Spleen (tissue), 11 donors: ENCODE measurements at regions not wholly inside any gene's neighbourhood (a gene's known extent, or its start where the extent isn't known, plus 50 kb on each side); places are given as distances from the start of the nearest gene placed in this dataset.

ENCODE experiments used
- DNase-seq: peaks from one replicate; pipeline ENCODE4 v3.0.0-alpha.2; 2020
- H3K27ac ChIP-seq, 8 donors: fragments of 200-600 bp; sonication (generic) in 7 of 8; 1 replicate in 4 of 8; 2 replicates in 4 of 8; pipeline versions ENCODE4 v1.5.0 to v1.8.0; 2016 to 2021; ENCODE audit warnings: inconsistent platforms in 4 of 8, mild to moderate bottlenecking in 4 of 8, moderate library complexity in 1 of 8
- H3K27me3 ChIP-seq, 7 donors: fragments of 200-600 bp; sonication (generic) in 6 of 7; replicated peaks in 1 of 7; 1 replicate in 4 of 7; 2 replicates in 3 of 7; pipeline versions ENCODE4 v1.5.0 to v1.8.0; 2016 to 2021; ENCODE audit warnings: inconsistent platforms in 3 of 7, mild to moderate bottlenecking in 1 of 7
- H3K36me3 ChIP-seq, 6 donors: fragments of 200-600 bp; sonication (generic) in 5 of 6; 1 replicate in 4 of 6; 2 replicates in 2 of 6; pipeline versions ENCODE4 v1.5.0 to v1.8.0; 2016 to 2021; ENCODE audit warnings: inconsistent platforms in 2 of 6
- H3K4me1 ChIP-seq, 6 donors: fragments of 200-600 bp; sonication (generic) in 5 of 6; 1 replicate in 3 of 6; 2 replicates in 3 of 6; pipeline versions ENCODE4 v1.5.0 to v1.8.0; 2016 to 2021; ENCODE audit warnings: inconsistent platforms in 3 of 6
- H3K4me3 ChIP-seq, 8 donors: fragments of 200-600 bp; sonication (generic) in 7 of 8; 1 replicate in 4 of 8; 2 replicates in 4 of 8; pipeline versions ENCODE4 v1.5.0 to v1.8.0; 2016 to 2021; ENCODE audit warnings: inconsistent platforms in 4 of 8, mild to moderate bottlenecking in 4 of 8, moderate library complexity in 2 of 8
- H3K9me3 ChIP-seq, 8 donors: fragments of 200-600 bp; sonication (generic) in 7 of 8; 1 replicate in 4 of 8; 2 replicates in 4 of 8; pipeline versions ENCODE4 v1.5.0 to v1.8.0; 2016 to 2021; ENCODE audit warnings: inconsistent platforms in 4 of 8
- POLR2A ChIP-seq, 3 donors: fragments of 450-650 bp; IDR thresholded peaks; one replicate each; pipeline ENCODE4 v1.5.1; 2017; ENCODE audit warnings: antibody characterized with exemption in 3 of 3, mild to moderate bottlenecking in 1 of 3
- POLR2AphosphoS5 ChIP-seq, 3 donors: sonication (generic); formaldehyde crosslinking; IDR thresholded peaks; one replicate each; pipeline ENCODE4 v1.5.1; 2017; ENCODE audit warnings: antibody characterized with exemption in 3 of 3
- WGBS, 5 donors: extraction: QIAGEN DNeasy Blood & Tissue Kit in 3 of 5; methylation state at CpG; one replicate each; pipeline versions ENCODE4 v1.1.5 to v1.1.7; 2013 to 2018; 5-methylcytosine and 5-hydroxymethylcytosine counted together
- intact Hi-C: fragments of 100-400 bp; cut with DNase I; formaldehyde crosslinking; loops from one replicate; pipeline ENCODE4 v1.15.0; 2023; ENCODE audit warnings: low total_unique reads
- TF ChIP-seq, protein P1 (sequence below), 11 experiments: fragments of 200-600 bp in 7 of 11; fragments of 450-650 bp in 4 of 11; sonication (generic) in 4 of 11; IDR thresholded peaks in 8 of 11; conservative IDR thresholded peaks in 3 of 11; 1 replicate in 7 of 11; 2 replicates in 4 of 11; pipeline versions ENCODE4 v1.4.0 to v1.8.0; 2016 to 2021; ENCODE audit warnings: antibody characterized with exemption in 11 of 11, inconsistent platforms in 4 of 11, mild to moderate bottlenecking in 1 of 11
- donor health status: healthy with polysubstance abuse.
- donor health status: DM: no; HTN: no; CAD: no; lungs with moderate emphysema.
- donor health status: DM: no; HTN: no; CAD: no.
- donor health status: Bipolar disorder and iron deficiency.
- donor health status: healthy.
- donor health status: DM: no; HTN: no; CAD: no.
- donor health status: DM: yes; HTN: yes; CAD: no.

DNA sequence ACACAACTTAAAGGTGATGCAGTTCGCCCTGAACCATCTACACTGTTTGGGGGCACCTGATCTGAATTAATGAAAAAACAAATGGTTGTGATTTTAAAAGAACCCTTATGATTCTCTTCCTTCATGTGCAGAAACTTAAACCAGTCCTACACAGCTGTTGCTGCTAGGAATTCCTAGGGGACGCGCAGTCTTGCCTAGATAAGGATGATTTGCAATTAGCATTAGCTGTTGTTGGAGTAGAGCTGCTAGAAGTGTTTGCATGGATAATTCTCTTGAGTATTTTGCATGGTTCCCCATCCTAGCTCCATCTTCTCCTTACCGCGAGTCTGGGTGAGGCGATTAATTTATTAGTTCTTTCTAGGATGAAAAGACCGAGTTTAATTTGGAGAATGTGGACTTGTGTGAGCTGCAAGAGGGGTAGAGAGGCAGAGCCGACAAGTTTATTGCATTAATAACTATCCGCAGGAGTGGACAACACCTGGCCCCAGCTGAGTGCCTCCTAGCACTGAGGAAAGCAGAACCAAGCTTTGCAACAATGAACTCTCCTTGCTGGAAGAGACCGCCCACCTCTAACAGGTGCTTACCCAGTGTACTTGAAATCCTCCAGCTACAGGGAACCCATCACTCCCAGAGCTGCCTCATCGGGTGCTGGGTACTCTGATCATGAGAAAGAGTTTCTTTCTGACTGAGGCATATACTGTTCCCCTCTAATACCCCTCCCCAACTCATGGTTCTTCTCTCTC, 75.0 kb upstream of the WNT7A start:
- 88 to 93% (median 91%) methylated on average over 11 of the region's 11 CpGs for WGBS, 5 donors
- no peaks in the 10 kb centered on the region for H3K4me1 ChIP-seq
- H3K9me3 ChIP-seq = peaks cover 0 to 3% (median 0%) of the 10 kb centered on the region in 8 donors
- no peaks in the 10 kb centered on the region for H3K36me3 ChIP-seq
- DNase-seq = no peak
- no peak overlapping the region for H3K27ac ChIP-seq
- TF ChIP-seq POLR2A (IDR thresholded peaks at IDR 0.05) (no peak), POLR2AphosphoS5 (IDR thresholded peaks at IDR 0.05) (no peak)
- TF ChIP-seq, protein P1, sequence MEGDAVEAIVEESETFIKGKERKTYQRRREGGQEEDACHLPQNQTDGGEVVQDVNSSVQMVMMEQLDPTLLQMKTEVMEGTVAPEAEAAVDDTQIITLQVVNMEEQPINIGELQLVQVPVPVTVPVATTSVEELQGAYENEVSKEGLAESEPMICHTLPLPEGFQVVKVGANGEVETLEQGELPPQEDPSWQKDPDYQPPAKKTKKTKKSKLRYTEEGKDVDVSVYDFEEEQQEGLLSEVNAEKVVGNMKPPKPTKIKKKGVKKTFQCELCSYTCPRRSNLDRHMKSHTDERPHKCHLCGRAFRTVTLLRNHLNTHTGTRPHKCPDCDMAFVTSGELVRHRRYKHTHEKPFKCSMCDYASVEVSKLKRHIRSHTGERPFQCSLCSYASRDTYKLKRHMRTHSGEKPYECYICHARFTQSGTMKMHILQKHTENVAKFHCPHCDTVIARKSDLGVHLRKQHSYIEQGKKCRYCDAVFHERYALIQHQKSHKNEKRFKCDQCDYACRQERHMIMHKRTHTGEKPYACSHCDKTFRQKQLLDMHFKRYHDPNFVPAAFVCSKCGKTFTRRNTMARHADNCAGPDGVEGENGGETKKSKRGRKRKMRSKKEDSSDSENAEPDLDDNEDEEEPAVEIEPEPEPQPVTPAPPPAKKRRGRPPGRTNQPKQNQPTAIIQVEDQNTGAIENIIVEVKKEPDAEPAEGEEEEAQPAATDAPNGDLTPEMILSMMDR (IDR thresholded peaks at IDR 0.05 in 8 of 11, conservative IDR thresholded peaks at IDR 0.05 in 3 of 11) = no peak
- peaks cover 0 to 6% (median 0%) of the 10 kb centered on the region in 7 donors for H3K27me3 ChIP-seq
- intact Hi-C loops = no loop called here
- H3K4me3 ChIP-seq = no peak overlapping the region

DNA sequence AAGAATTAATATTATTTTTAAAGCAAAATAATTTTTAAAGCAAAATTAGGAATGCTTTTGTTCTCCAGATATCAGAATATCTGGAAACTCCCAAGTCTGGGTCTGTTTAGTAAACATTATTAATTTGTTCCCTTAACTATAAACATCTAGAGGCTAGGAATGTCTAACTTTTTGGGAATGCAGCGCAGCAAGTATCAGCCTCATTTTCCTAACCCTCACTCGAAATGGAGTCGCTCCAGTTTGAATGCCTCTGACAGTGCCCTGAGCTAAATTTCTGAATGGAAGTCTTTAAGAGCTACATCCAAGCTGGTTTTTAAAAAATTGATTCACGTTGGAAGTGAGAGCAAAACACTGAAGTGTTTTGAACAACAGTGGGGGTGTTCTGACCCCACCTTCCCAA, 74.4 kb upstream of the WNT7A start:
- no peak for DNase-seq
- Histone ChIP-seq H3K36me3 (no peaks in the 10 kb centered on the region), H3K27me3 (peaks cover 0 to 12% (median 0%) of the 10 kb centered on the region in 7 donors), H3K4me1 (no peaks in the 10 kb centered on the region), H3K27ac (no peak overlapping the region), H3K9me3 (peaks cover 0 to 3% (median 0%) of the 10 kb centered on the region in 8 donors), H3K4me3 (no peak overlapping the region)
- TF ChIP-seq POLR2A (IDR thresholded peaks at IDR 0.05) (no peak), POLR2AphosphoS5 (IDR thresholded peaks at IDR 0.05) (no peak)
- TF ChIP-seq, protein P1 (IDR thresholded peaks at IDR 0.05 in 8 of 11, conservative IDR thresholded peaks at IDR 0.05 in 3 of 11) = no peak
- 84 to 88% (median 87%) methylated on average over 4 of the region's 4 CpGs for WGBS, 5 donors
- intact Hi-C loops = no loop called here

DNA sequence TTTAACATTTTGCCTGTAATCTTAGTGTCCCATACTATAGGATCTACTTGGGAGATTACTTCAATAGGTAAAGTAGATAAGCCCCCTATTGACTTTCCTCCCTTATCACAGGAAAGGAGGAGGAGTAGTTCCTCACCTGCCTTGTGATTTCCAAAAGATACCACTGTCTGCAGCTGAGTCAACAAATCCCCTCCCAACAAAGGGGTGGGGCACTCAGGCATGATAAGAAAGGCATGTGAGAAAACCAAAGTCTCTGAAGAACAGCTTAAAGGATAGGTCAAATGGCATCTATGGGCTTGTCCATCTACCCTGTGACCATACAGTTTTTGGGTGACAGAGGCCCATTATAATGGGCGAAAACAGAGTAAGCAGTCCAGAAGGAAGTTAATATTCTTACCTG, 71.3 kb upstream of the WNT7A start:
- no peak overlapping the region for H3K4me3 ChIP-seq
- peaks cover 0 to 20% (median 12%) of the 10 kb centered on the region in 8 donors for H3K9me3 ChIP-seq
- H3K36me3 ChIP-seq = no peaks in the 10 kb centered on the region
- H3K27ac ChIP-seq = no peak overlapping the region
- H3K27me3 ChIP-seq = peaks cover 0 to 29% (median 0%) of the 10 kb centered on the region in 7 donors
- TF ChIP-seq, protein P1 (IDR thresholded peaks at IDR 0.05 in 8 of 11, conservative IDR thresholded peaks at IDR 0.05 in 3 of 11) = no peak
- TF ChIP-seq POLR2A (IDR thresholded peaks at IDR 0.05) = no peak
- DNase-seq = no peak
- no peaks in the 10 kb centered on the region for H3K4me1 ChIP-seq
- intact Hi-C loops = no loop called here
- WGBS, 5 donors = 79 to 100% (median 86%) methylated on average over 1 of the region's 1 CpG

GRCh38 chr3:13950042-13950441, 70.2 kb upstream of the WNT7A start:
- intact Hi-C loops = no loop called here
- peaks cover 0 to 31% (median 22%) of the 10 kb centered on the region in 8 donors for H3K9me3 ChIP-seq
- no peak overlapping the region for H3K27ac ChIP-seq
- WGBS, 5 donors = 38 to 68% (median 66%) methylated on average over 1 of the region's 1 CpG
- no peak for DNase-seq
- H3K36me3 ChIP-seq = no peaks in the 10 kb centered on the region
- H3K4me1 ChIP-seq = no peaks in the 10 kb centered on the region
- TF ChIP-seq, protein P1 (IDR thresholded peaks at IDR 0.05 in 8 of 11, conservative IDR thresholded peaks at IDR 0.05 in 3 of 11) = no peak
- TF ChIP-seq POLR2A (IDR thresholded peaks at IDR 0.05) (no peak), POLR2AphosphoS5 (IDR thresholded peaks at IDR 0.05) (no peak)
- H3K4me3 ChIP-seq = no peak overlapping the region
- peaks cover 0 to 29% (median 0%) of the 10 kb centered on the region in 7 donors for H3K27me3 ChIP-seq
